Brain microvascular endothelial cell (primary cell): ENCODE measurements at regions not wholly inside any gene's neighbourhood (a gene's known extent, or its start where the extent isn't known, plus 50 kb on each side); places are given as distances from the start of the nearest gene placed in this dataset.

ENCODE experiments used
- DNase-seq: peaks from one replicate; pipeline ENCODE4 v3.0.0-alpha.2; 2020
- H3K27ac ChIP-seq: fragments of 250-450 bp; sonication (Bioruptor Pico); 2 replicates; pipeline ENCODE4 v1.5.1; 2020; ENCODE audit warnings: mild to moderate bottlenecking, moderate library complexity
- H3K27me3 ChIP-seq: fragments of 250-450 bp; sonication (Bioruptor Pico); replicated peaks from 2 replicates; pipeline ENCODE4 v1.5.1; 2020; ENCODE audit warnings: mild to moderate bottlenecking
- H3K36me3 ChIP-seq: fragments of 250-450 bp; sonication (Bioruptor Pico); replicated peaks from 2 replicates; pipeline ENCODE4 v1.5.1; 2020; ENCODE audit warnings: mild to moderate bottlenecking
- H3K4me3 ChIP-seq: 2 replicates; pipeline ENCODE4 v1.5.1; 2011; ENCODE audit warnings: low read depth, mild to moderate bottlenecking, control low read depth, low read length, moderate library complexity
- CTCF ChIP-seq: IDR thresholded peaks from 2 replicates; pipeline ENCODE4 v1.5.1; 2011; ENCODE audit warnings: low read depth, mild to moderate bottlenecking, moderate library complexity, low read length, control low read depth, inconsistent platforms; ENCODE audit errors: missing control alignments
- in situ Hi-C: cut with HindIII; loops from 2 replicates; pipeline ENCODE4 v1.10.0; 2017; ENCODE audit warnings: low sequenced_read_pairs, low pct_ligation_motif_present

GRCh38 chr10:3945026-3945425 lies 160.0 kb upstream of the KLF6 start:
- H3K27ac ChIP-seq: no peak overlapping the region
- H3K4me3 ChIP-seq: no peak overlapping the region
- DNase-seq: no peak
- in situ Hi-C loops: no loop called here
- TF ChIP-seq CTCF: no peak
- no peaks in the 10 kb centered on the region for H3K36me3 ChIP-seq
- no peaks in the 10 kb centered on the region for H3K27me3 ChIP-seq

GRCh38 chr10:3944591-3944990 lies 159.6 kb upstream of the KLF6 start:
- no peaks in the 10 kb centered on the region for H3K27me3 ChIP-seq
- no peak for DNase-seq
- H3K4me3 ChIP-seq: no peak overlapping the region
- no peak overlapping the region for H3K27ac ChIP-seq
- no peaks in the 10 kb centered on the region for H3K36me3 ChIP-seq
- in situ Hi-C loops: no loop called here
- no peak for TF ChIP-seq CTCF

- no peak overlapping the region for H3K27ac ChIP-seq
- no peaks in the 10 kb centered on the region for H3K36me3 ChIP-seq
- no peak for DNase-seq
- H3K4me3 ChIP-seq: no peak overlapping the region
- no peaks in the 10 kb centered on the region for H3K27me3 ChIP-seq
- TF ChIP-seq CTCF: no peak
- in situ Hi-C loops: no loop called here
These were observed 158.8 kb upstream of the KLF6 start for GRCh38 chr10:3943695-3944257.

- no peak for DNase-seq
- Histone ChIP-seq H3K36me3 (no peaks in the 10 kb centered on the region), H3K27ac (no peak overlapping the region), H3K27me3 (no peaks in the 10 kb centered on the region), H3K4me3 (no peak overlapping the region)
- TF ChIP-seq CTCF: no peak
- in situ Hi-C loops: no loop called here
These were observed 158.0 kb upstream of the KLF6 start for GRCh38 chr10:3942937-3943489.

- H3K36me3 ChIP-seq: no peaks in the 10 kb centered on the region
- no peak overlapping the region for H3K27ac ChIP-seq
- TF ChIP-seq CTCF: no peak
- in situ Hi-C loops: no loop called here
- no peak for DNase-seq
- no peaks in the 10 kb centered on the region for H3K27me3 ChIP-seq
- H3K4me3 ChIP-seq: no peak overlapping the region
These were observed 156.7 kb upstream of the KLF6 start for GRCh38 chr10:3941676-3942075.
